ENCODE measurements at regions not wholly inside any gene's neighbourhood (a gene's known extent, or its start where the extent isn't known, plus 50 kb on each side); places are given as distances from the start of the nearest gene placed in this dataset.

GRCh38 chr4:26061248-26061986 is 147.4 kb downstream of the SMIM20 start:
- TF ChIP-seq CTCF (IDR thresholded peaks at IDR 0.05) (peak in 5 of 6 experiments; percentile 17 to 42 (median 34)), POLR2A (IDR thresholded peaks at IDR 0.05) (no peak)
